ENCODE measurements at regions not wholly inside any gene's neighbourhood (a gene's known extent, or its start where the extent isn't known, plus 50 kb on each side); places are given as distances from the start of the nearest gene placed in this dataset.

GRCh38 chr2:164351536-164351935, 269.7 kb downstream of the GRB14 start:
- Histone ChIP-seq H3K36me3 (no peaks in the 10 kb centered on the region), H3K4me3 (no peak overlapping the region), H3K9me3 (no peaks in the 10 kb centered on the region), H3K27me3 (no peaks in the 10 kb centered on the region), H3K27ac (no peak overlapping the region), H3K9ac (ENCODE audit: low read depth in 2 of 2, low read length in 2 of 2) (no peak overlapping the region), H3K4me1 (no peaks in the 10 kb centered on the region)
- no peak for DNase-seq
- TF ChIP-seq CTCF (IDR thresholded peaks at IDR 0.05): no peak
- intact Hi-C loops (cut with DNase I): no loop called here

GRCh38 chr2:164335947-164336346, 285.3 kb downstream of the GRB14 start:
- no peak for TF ChIP-seq CTCF (IDR thresholded peaks at IDR 0.05)

GRCh38 chr2:164335128-164335527, 286.2 kb downstream of the GRB14 start:
- intact Hi-C loops (cut with DNase I): no loop called here
- Histone ChIP-seq H3K9me3 (no peaks in the 10 kb centered on the region), H3K27me3 (no peaks in the 10 kb centered on the region), H3K4me1 (no peaks in the 10 kb centered on the region), H3K36me3 (no peaks in the 10 kb centered on the region), H3K27ac (no peak overlapping the region), H3K9ac (ENCODE audit: low read depth in 2 of 2, low read length in 2 of 2) (no peak overlapping the region), H3K4me3 (no peak overlapping the region)
- no peak for TF ChIP-seq CTCF (IDR thresholded peaks at IDR 0.05)
- DNase-seq: no peak

More at GRCh38 chr2:164335947-164336346, 285.3 kb downstream of the GRB14 start:
- intact Hi-C loops (cut with DNase I): no loop called here
- no peaks in the 10 kb centered on the region for H3K9me3 ChIP-seq
- no peak overlapping the region for H3K27ac ChIP-seq
- DNase-seq: no peak
- no peaks in the 10 kb centered on the region for H3K36me3 ChIP-seq
- no peaks in the 10 kb centered on the region for H3K4me1 ChIP-seq
- no peak overlapping the region for H3K9ac ChIP-seq (ENCODE audit: low read depth in 2 of 2, low read length in 2 of 2)
- no peaks in the 10 kb centered on the region for H3K27me3 ChIP-seq
- no peak overlapping the region for H3K4me3 ChIP-seq

- H3K9ac ChIP-seq (ENCODE audit: low read depth in 2 of 2, low read length in 2 of 2): no peak overlapping the region
- no peak overlapping the region for H3K27ac ChIP-seq
- H3K27me3 ChIP-seq: no peaks in the 10 kb centered on the region
- no peaks in the 10 kb centered on the region for H3K4me1 ChIP-seq
- H3K9me3 ChIP-seq: no peaks in the 10 kb centered on the region
- DNase-seq: no peak
- no peak for TF ChIP-seq CTCF (IDR thresholded peaks at IDR 0.05)
- intact Hi-C loops (cut with DNase I): no loop called here
- no peaks in the 10 kb centered on the region for H3K36me3 ChIP-seq
- no peak overlapping the region for H3K4me3 ChIP-seq
Observed at GRCh38 chr2:164328310-164328709, 293.0 kb downstream of the GRB14 start.

- H3K36me3 ChIP-seq: no peaks in the 10 kb centered on the region
- intact Hi-C loops (cut with DNase I): no loop called here
- no peaks in the 10 kb centered on the region for H3K9me3 ChIP-seq
- no peaks in the 10 kb centered on the region for H3K27me3 ChIP-seq
- no peak for DNase-seq
- H3K27ac ChIP-seq: no peak overlapping the region
- no peak overlapping the region for H3K9ac ChIP-seq (ENCODE audit: low read depth in 2 of 2, low read length in 2 of 2)
- H3K4me1 ChIP-seq: no peaks in the 10 kb centered on the region
- no peak for TF ChIP-seq CTCF (IDR thresholded peaks at IDR 0.05)
- no peak overlapping the region for H3K4me3 ChIP-seq
Observed at GRCh38 chr2:164323978-164324377, 297.3 kb downstream of the GRB14 start.

- intact Hi-C loops (cut with DNase I): no loop called here
- H3K9ac ChIP-seq (ENCODE audit: low read depth in 2 of 2, low read length in 2 of 2): no peak overlapping the region
- no peak for DNase-seq
- no peaks in the 10 kb centered on the region for H3K36me3 ChIP-seq
- no peaks in the 10 kb centered on the region for H3K9me3 ChIP-seq
- no peak overlapping the region for H3K4me3 ChIP-seq
- H3K27me3 ChIP-seq: no peaks in the 10 kb centered on the region
- no peak for TF ChIP-seq CTCF (IDR thresholded peaks at IDR 0.05)
- H3K4me1 ChIP-seq: no peaks in the 10 kb centered on the region
- no peak overlapping the region for H3K27ac ChIP-seq
Observed at GRCh38 chr2:164314148-164314547, 307.1 kb downstream of the GRB14 start.

Data from colonic mucosa (tissue), 4 donors.